Ishikawa (cell line): ENCODE measurements at regions not wholly inside any gene's neighbourhood (a gene's known extent, or its start where the extent isn't known, plus 50 kb on each side); places are given as distances from the start of the nearest gene placed in this dataset.

Experiments used
- CEBPB ChIP-seq: IDR thresholded peaks from 2 replicates; pipeline ENCODE4 v1.6.1; 2012
- EGR1 ChIP-seq: IDR thresholded peaks from 2 replicates; pipeline ENCODE4 v1.6.1; 2012
- EP300 ChIP-seq: IDR thresholded peaks from 2 replicates; pipeline ENCODE4 v1.6.1; 2012; ENCODE audit warnings: borderline replicate concordance
- RAD21 ChIP-seq: IDR thresholded peaks from 2 replicates; pipeline ENCODE4 v1.6.1; 2012; ENCODE audit warnings: low read depth
- TCF12 ChIP-seq: IDR thresholded peaks from 2 replicates; pipeline ENCODE4 v1.6.1; 2012; ENCODE audit warnings: low read depth
- USF1 ChIP-seq: IDR thresholded peaks from 2 replicates; pipeline ENCODE4 v1.6.1; 2012
- YY1 ChIP-seq: IDR thresholded peaks from 2 replicates; pipeline ENCODE4 v1.6.1; 2012; ENCODE audit warnings: low read depth
- ZBTB7A ChIP-seq: IDR thresholded peaks from 2 replicates; pipeline ENCODE4 v1.6.1; 2012; ENCODE audit warnings: low read depth

GRCh38 chr2:60383401-60384143 lies 169.9 kb downstream of the BCL11A start:
- TF ChIP-seq TCF12 = no peak
- TF ChIP-seq YY1 = no peak
- TF ChIP-seq USF1 = no peak
- no peak for TF ChIP-seq EGR1
- TF ChIP-seq CEBPB = no peak
- TF ChIP-seq ZBTB7A = no peak
- no peak for TF ChIP-seq EP300
- no peak for TF ChIP-seq RAD21
